ENCODE measurements at regions not wholly inside any gene's neighbourhood (a gene's known extent, or its start where the extent isn't known, plus 50 kb on each side); places are given as distances from the start of the nearest gene placed in this dataset.

GRCh38 chr3:102304550-102304949 lies 130.3 kb upstream of the ZPLD1 start:
- TF ChIP-seq CTCF (IDR thresholded peaks at IDR 0.05): no peak
- no peak for TF ChIP-seq POLR2AphosphoS5 (IDR thresholded peaks at IDR 0.05; ENCODE audit: insufficient read depth in 1 of 2, low read depth in 1 of 2)
